SK-N-SH (cell line): ENCODE measurements at regions not wholly inside any gene's neighbourhood (a gene's known extent, or its start where the extent isn't known, plus 50 kb on each side); places are given as distances from the start of the nearest gene placed in this dataset.

Experiments used
- CTCF ChIP-seq: fragments of 200-600 bp; sonication (generic); IDR thresholded peaks from 2 replicates; pipeline ENCODE4 v1.6.1; 2017; ENCODE audit warnings: antibody characterized with exemption, mild to moderate bottlenecking, moderate library complexity
- JUND ChIP-seq: IDR thresholded peaks from 2 replicates; pipeline ENCODE4 v1.4.0; 2012
- MAX ChIP-seq: IDR thresholded peaks from 2 replicates; pipeline ENCODE4 v1.4.0; 2012; ENCODE audit warnings: low read depth

- no peak for TF ChIP-seq JUND
- no peak for TF ChIP-seq CTCF
- no peak for TF ChIP-seq MAX
Measured at GRCh38 chr9:107190936-107191290, 92.2 kb upstream of the RAD23B start.
